ENCODE measurements at regions not wholly inside any gene's neighbourhood (a gene's known extent, or its start where the extent isn't known, plus 50 kb on each side); places are given as distances from the start of the nearest gene placed in this dataset.
A peak's percentile ranks its signal among the peaks of the same experiment; 100 is the strongest.

DNA sequence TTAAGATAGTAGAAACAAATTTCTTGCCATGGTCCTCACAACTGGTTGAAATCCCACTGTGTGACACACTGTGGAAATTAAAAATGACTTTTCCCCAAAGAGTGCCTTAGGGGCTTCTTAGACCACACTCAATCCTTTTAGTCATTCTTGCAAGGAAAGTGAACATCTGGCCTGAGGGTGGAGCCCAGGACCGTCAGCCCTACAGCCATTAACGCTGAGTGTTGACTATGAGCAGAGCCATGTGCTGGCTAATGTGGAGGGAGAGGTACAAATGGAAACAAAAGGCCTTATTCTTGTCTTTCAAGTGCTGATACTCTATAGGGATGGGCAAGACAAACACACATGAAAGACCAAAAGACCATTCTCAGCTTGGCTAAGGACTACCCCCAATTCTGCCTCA, 456.5 kb downstream of the ZSWIM6 start:
- no peaks in the 10 kb centered on the region for H3K4me1 Mint-ChIP-seq
- H3K27ac Mint-ChIP-seq = no peak overlapping the region
- no peaks in the 10 kb centered on the region for H3K36me3 Mint-ChIP-seq
- H3K9me3 Mint-ChIP-seq = no peaks in the 10 kb centered on the region
- no peak for DNase-seq
- H3K27me3 Mint-ChIP-seq = peaks cover 12% of the 10 kb centered on the region
- H3K4me3 Mint-ChIP-seq = no peak overlapping the region

DNA sequence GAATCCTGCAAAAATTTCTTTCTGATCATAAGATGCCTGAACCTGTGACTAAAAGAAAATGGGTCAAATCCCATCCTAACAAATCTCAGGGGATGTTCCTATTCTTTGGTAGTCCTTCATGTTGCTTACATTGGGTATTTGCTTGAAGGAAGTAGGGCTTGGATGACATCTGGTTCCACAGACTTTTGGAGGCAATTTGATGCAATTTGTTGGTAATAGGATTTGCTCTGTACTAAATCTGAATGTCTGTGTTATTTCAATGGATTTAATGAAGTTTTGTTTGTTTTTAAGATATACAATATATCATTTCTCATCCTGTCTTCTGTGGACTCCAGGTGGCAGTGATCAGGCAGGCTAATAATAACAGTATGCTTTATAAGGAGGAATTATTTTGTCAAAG, 457.9 kb downstream of the ZSWIM6 start:
- Mint-ChIP-seq H3K4me1 (no peaks in the 10 kb centered on the region), H3K27ac (no peak overlapping the region), H3K27me3 (peaks cover 12% of the 10 kb centered on the region), H3K36me3 (no peaks in the 10 kb centered on the region), H3K4me3 (no peak overlapping the region), H3K9me3 (no peaks in the 10 kb centered on the region)
- no peak for DNase-seq

- Mint-ChIP-seq H3K9me3 (no peaks in the 10 kb centered on the region), H3K27me3 (peaks cover 6% of the 10 kb centered on the region), H3K4me3 (no peak overlapping the region), H3K4me1 (no peaks in the 10 kb centered on the region), H3K36me3 (no peaks in the 10 kb centered on the region), H3K27ac (no peak overlapping the region)
- peak; percentile 0 for DNase-seq
Measured at GRCh38 chr5:61790678-61791077, 458.6 kb downstream of the ZSWIM6 start.

DNA sequence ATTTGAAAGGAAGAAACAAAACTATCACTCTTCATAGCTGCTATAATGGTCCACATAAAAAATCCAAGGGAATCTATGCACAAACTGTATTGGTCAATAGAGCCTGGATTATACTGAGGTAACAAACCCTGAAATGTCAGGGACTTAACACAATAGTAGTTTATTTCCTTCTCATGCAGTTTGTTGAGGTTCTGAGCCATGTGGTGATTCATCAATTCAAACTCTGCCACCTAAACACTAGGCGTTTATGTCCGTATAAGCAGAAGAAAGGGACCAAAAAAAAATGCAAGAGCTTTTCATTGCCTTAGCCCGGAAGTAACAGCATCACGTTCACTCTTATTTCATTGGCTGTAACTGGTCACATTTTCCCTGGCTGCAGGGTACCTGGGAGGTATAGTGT, 464.7 kb downstream of the ZSWIM6 start:
- Mint-ChIP-seq H3K9me3 (no peaks in the 10 kb centered on the region), H3K27me3 (no peaks in the 10 kb centered on the region), H3K4me3 (no peak overlapping the region), H3K36me3 (no peaks in the 10 kb centered on the region), H3K27ac (no peak overlapping the region), H3K4me1 (no peaks in the 10 kb centered on the region)
- DNase-seq = no peak

DNA sequence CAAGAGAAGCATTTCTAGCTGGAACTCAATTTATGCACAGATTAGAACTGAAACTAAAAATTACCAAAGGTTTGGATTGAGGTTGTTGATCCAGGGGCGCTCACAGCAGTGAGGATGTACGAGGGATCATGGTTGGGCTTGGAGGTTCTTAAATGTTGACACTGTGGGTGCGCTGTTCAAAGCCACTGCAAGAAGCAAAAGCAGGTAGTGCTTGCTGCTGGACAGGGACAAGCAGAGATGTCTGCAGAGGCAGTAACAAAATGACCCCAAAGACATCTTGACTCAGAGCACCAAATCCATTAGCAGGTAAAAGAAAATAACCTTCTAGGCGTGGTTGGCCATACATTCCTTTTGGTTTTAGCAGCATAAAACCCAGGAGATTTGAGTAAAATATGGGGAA, 468.4 kb downstream of the ZSWIM6 start:
- Mint-ChIP-seq H3K4me3 (no peak overlapping the region), H3K4me1 (no peaks in the 10 kb centered on the region), H3K9me3 (no peaks in the 10 kb centered on the region), H3K36me3 (no peaks in the 10 kb centered on the region), H3K27me3 (no peaks in the 10 kb centered on the region), H3K27ac (no peak overlapping the region)
- DNase-seq = no peak

DNA sequence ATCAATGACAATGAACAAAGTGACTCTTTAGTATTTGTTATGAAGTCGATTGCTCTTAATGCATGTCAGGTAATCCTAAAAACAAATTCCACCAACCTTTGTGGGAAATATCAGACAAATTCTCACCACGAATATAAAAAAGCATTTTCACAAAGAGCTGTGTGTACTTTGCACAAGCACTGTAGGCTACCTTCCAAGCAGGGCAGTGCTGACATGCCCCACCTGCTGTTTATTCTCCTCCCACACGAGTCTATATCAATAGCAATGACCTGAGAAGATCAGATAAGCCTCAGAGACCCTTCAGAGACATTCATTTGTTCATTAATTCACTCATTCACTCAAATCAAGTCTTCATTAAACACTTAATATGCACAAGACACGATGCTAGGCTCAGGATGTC, 469.1 kb downstream of the ZSWIM6 start:
- no peak for DNase-seq
- H3K9me3 Mint-ChIP-seq = no peaks in the 10 kb centered on the region
- no peaks in the 10 kb centered on the region for H3K36me3 Mint-ChIP-seq
- no peak overlapping the region for H3K27ac Mint-ChIP-seq
- H3K4me3 Mint-ChIP-seq = no peak overlapping the region
- no peaks in the 10 kb centered on the region for H3K27me3 Mint-ChIP-seq
- H3K4me1 Mint-ChIP-seq = no peaks in the 10 kb centered on the region

DNA sequence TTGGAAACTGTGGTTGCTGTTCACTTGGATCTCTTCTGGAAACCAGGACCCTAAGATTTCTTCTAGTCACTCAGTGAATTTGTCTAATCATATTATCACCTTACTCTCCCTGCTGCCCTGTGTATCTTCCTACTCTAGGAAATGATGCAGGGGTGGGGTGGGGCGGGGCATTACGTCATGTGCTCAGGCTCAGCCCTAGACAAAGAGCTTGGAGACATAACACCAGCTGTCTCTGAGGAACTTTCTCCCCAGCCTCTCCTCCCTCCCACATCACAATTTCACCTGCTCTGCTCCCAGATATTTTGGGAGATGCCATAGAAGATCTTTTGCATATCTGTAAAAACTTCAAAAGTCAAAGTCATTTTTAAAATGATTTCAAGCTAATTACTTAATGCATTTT, 470.4 kb downstream of the ZSWIM6 start:
- Mint-ChIP-seq H3K4me3 (no peak overlapping the region), H3K4me1 (no peaks in the 10 kb centered on the region), H3K9me3 (no peaks in the 10 kb centered on the region)

GRCh38 chr5:61805101-61805500, 473.0 kb downstream of the ZSWIM6 start:
- Mint-ChIP-seq H3K9me3 (no peaks in the 10 kb centered on the region), H3K27me3 (no peaks in the 10 kb centered on the region), H3K4me1 (no peaks in the 10 kb centered on the region), H3K4me3 (no peak overlapping the region), H3K36me3 (no peaks in the 10 kb centered on the region), H3K27ac (no peak overlapping the region)
- no peak for DNase-seq

More for the DNA sequence above, 470.4 kb downstream of the ZSWIM6 start:
- H3K36me3 Mint-ChIP-seq = no peaks in the 10 kb centered on the region
- H3K27ac Mint-ChIP-seq = no peak overlapping the region
- no peak for DNase-seq
- no peaks in the 10 kb centered on the region for H3K27me3 Mint-ChIP-seq

- no peaks in the 10 kb centered on the region for H3K9me3 Mint-ChIP-seq
- H3K27me3 Mint-ChIP-seq = peaks cover 3% of the 10 kb centered on the region
- H3K27ac Mint-ChIP-seq = no peak overlapping the region
- H3K4me3 Mint-ChIP-seq = no peak overlapping the region
- H3K36me3 Mint-ChIP-seq = no peaks in the 10 kb centered on the region
- DNase-seq = no peak
- no peaks in the 10 kb centered on the region for H3K4me1 Mint-ChIP-seq
Measured at GRCh38 chr5:61806491-61807020, 474.5 kb downstream of the ZSWIM6 start.

DNA sequence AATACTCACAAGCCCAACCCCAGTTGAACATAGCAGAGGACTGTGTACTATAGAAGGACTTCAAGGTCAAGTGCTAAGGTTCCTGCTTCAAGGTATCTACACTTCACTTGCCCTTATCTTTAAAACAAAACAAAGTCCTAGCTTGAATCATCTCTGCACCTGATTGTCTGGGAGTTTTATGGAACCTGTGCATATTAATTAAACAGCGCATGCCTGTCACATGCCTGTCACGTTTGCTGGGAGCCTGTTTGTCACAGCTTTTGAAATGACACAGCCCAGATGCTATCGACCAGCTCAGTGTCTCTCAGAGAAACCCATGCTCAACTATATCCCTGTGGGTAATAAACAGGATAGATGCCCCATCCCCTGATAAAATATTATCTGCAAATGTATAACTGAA, 476.0 kb downstream of the ZSWIM6 start:
- Mint-ChIP-seq H3K27me3 (peaks cover 3% of the 10 kb centered on the region), H3K36me3 (no peaks in the 10 kb centered on the region), H3K4me1 (no peaks in the 10 kb centered on the region)

GRCh38 chr5:61808909-61809308, 476.9 kb downstream of the ZSWIM6 start:
- no peak for DNase-seq
- no peaks in the 10 kb centered on the region for H3K36me3 Mint-ChIP-seq
- no peak overlapping the region for H3K27ac Mint-ChIP-seq
- H3K27me3 Mint-ChIP-seq = peaks cover 8% of the 10 kb centered on the region
- no peak overlapping the region for H3K4me3 Mint-ChIP-seq
- no peaks in the 10 kb centered on the region for H3K4me1 Mint-ChIP-seq
- no peaks in the 10 kb centered on the region for H3K9me3 Mint-ChIP-seq

More for the DNA sequence above, 476.0 kb downstream of the ZSWIM6 start:
- H3K27ac Mint-ChIP-seq = no peak overlapping the region
- DNase-seq = no peak
- no peaks in the 10 kb centered on the region for H3K9me3 Mint-ChIP-seq
- no peak overlapping the region for H3K4me3 Mint-ChIP-seq

DNA sequence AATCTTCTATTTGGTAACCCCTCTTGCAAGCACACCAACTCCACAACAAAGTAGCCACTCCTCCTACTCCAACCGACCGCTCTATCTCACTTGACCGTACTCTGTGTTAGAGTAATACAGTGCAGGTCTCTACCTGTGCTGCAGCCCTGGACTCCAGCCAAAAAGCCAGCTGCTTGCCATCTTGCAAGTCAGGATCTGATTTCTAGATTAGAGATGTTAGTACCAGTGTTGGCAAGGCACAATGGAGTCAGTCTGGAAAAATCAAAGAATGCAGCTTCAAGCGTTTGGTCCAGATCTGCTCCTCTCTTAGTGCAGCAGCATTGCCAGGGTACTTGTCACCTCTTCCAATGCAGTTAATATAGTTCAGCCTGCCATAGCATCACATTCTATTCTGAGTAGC, 477.6 kb downstream of the ZSWIM6 start:
- DNase-seq = no peak
- H3K27ac Mint-ChIP-seq = no peak overlapping the region
- H3K9me3 Mint-ChIP-seq = no peaks in the 10 kb centered on the region
- no peak overlapping the region for H3K4me3 Mint-ChIP-seq
- H3K36me3 Mint-ChIP-seq = no peaks in the 10 kb centered on the region
- H3K27me3 Mint-ChIP-seq = peaks cover 8% of the 10 kb centered on the region
- no peaks in the 10 kb centered on the region for H3K4me1 Mint-ChIP-seq

GRCh38 chr5:61811052-61811451, 479.0 kb downstream of the ZSWIM6 start:
- H3K27me3 Mint-ChIP-seq = peaks cover 8% of the 10 kb centered on the region
- DNase-seq = no peak
- H3K27ac Mint-ChIP-seq = no peak overlapping the region
- no peaks in the 10 kb centered on the region for H3K36me3 Mint-ChIP-seq
- H3K9me3 Mint-ChIP-seq = no peaks in the 10 kb centered on the region
- H3K4me3 Mint-ChIP-seq = no peak overlapping the region
- no peaks in the 10 kb centered on the region for H3K4me1 Mint-ChIP-seq

DNA sequence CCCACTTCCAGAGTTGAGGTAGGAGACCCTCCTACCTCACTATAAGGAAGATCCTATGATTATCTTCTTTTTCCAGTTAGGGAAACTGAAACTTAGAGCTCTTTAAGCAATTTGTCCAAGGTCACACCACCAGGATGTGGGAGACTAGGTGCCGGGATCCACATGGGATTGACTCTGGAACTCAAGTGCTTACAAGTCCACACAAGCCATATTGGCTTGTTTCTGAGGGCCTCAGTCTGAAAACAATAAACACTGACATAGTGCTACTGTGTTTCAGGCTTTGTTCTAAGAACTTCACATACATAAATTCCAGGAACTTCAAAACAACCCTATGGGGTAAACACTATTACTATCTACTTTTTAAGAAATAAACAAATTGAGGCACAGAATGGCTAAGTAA, 481.3 kb downstream of the ZSWIM6 start:
- Mint-ChIP-seq H3K4me3 (no peak overlapping the region), H3K36me3 (no peaks in the 10 kb centered on the region), H3K27me3 (peaks cover 16% of the 10 kb centered on the region), H3K9me3 (no peaks in the 10 kb centered on the region), H3K4me1 (no peaks in the 10 kb centered on the region), H3K27ac (no peak overlapping the region)
- DNase-seq = no peak

DNA sequence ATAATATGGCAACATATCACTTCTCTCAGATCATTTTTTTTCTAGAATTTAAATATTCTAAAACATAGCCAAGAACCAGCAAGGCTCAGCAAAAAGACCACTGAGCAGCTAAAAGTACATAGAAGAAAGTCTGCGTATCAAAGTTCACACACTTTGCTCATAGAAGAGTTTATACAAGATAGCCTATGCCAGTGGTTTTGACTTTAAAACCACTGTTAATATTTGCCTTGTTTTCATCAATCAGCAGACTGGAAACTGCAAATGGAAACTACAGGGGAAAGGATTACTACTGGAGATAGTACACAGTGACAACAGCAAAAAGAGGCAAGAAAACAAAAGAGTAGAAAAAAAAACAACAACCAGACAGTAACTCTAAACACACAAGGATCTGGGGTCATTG, 483.3 kb downstream of the ZSWIM6 start:
- H3K36me3 Mint-ChIP-seq = no peaks in the 10 kb centered on the region
- no peak overlapping the region for H3K27ac Mint-ChIP-seq
- no peak overlapping the region for H3K4me3 Mint-ChIP-seq
- no peaks in the 10 kb centered on the region for H3K9me3 Mint-ChIP-seq
- peaks cover 16% of the 10 kb centered on the region for H3K27me3 Mint-ChIP-seq
- no peaks in the 10 kb centered on the region for H3K4me1 Mint-ChIP-seq
- DNase-seq = no peak

GRCh38 chr5:61816146-61816545, 484.1 kb downstream of the ZSWIM6 start:
- no peaks in the 10 kb centered on the region for H3K4me1 Mint-ChIP-seq

More at GRCh38 chr5:61816146-61816545, 484.1 kb downstream of the ZSWIM6 start:
- no peak for DNase-seq
- Mint-ChIP-seq H3K27ac (no peak overlapping the region), H3K27me3 (peaks cover 13% of the 10 kb centered on the region), H3K9me3 (no peaks in the 10 kb centered on the region), H3K4me3 (no peak overlapping the region), H3K36me3 (no peaks in the 10 kb centered on the region)
